K562 (cell line): ENCODE measurements at regions not wholly inside any gene's neighbourhood (a gene's known extent, or its start where the extent isn't known, plus 50 kb on each side); places are given as distances from the start of the nearest gene placed in this dataset.

Source experiments
- ATAC-seq: fragments of 200-7000 bp; cut with Tn5 transposase; 3 replicates; pipeline ENCODE4 v1.9.1; 2020; ENCODE audit warnings: moderate library complexity
- BruUV-seq: library from RNA; stranded (reverse); fragments of 400-500 nt; replicated peaks from 2 replicates; lab custom pipeline; 2021; lab: Mats Ljungman, UMichigan
- CTCF ChIA-PET: fragments of 300-600 bp; formaldehyde crosslinking; extraction: SDS; loops from one replicate; lab custom pipeline; 2021; ENCODE audit warnings: low intra/inter-chr PET ratio; lab: Yijun Ruan, JAX
- POLR2A ChIA-PET: fragments of 300-600, 350-650 bp; sonication (Branson Sonifier 250); formaldehyde crosslinking; extraction: SDS; loops from one replicate; lab custom pipeline; 2021; ENCODE audit warnings: antibody characterized with exemption, inconsistent platforms; lab: Yijun Ruan, JAX
- DNase-seq, 4 experiments: peaks; one replicate each; pipeline versions ENCODE4 v3.0.0 to v3.0.0-alpha.2; 2011 to 2018; ENCODE audit warnings: low spot score in 3 of 4, mixed read lengths in 3 of 4; ENCODE audit errors: extremely low read depth in 1 of 4
- FAIRE-seq: peaks from 2 replicates; lab custom pipeline; 2011; peaks lifted over from hg19 to GRCh38; lab: Jason Lieb, UNC
- H2AFZ ChIP-seq: 2 replicates; pipeline ENCODE4 v1.6.0; 2011; ENCODE audit warnings: low read depth, low read length, control low read depth, inconsistent platforms
- H3K27ac ChIP-seq: fragments of 200-600 bp; 3 replicates; pipeline ENCODE4 v1.8.0; 2011; ENCODE audit warnings: low read depth, mild to moderate bottlenecking, control low read depth, inconsistent platforms, low read length, moderate library complexity, mixed read lengths; ENCODE audit errors: extremely low read depth
- H3K27me3 ChIP-seq, 2 experiments: fragments of 300-600 bp in 1 of 2; 2 replicates in 1 of 2; 3 replicates in 1 of 2; pipeline versions ENCODE4 v1.6.0 to v1.8.0; 2011; ENCODE audit warnings: inconsistent platforms in 2 of 2, low read length in 2 of 2, mild to moderate bottlenecking in 1 of 2, mixed read lengths in 1 of 2, moderate library complexity in 1 of 2; ENCODE audit not compliant: control insufficient read depth in 2 of 2, insufficient read depth in 2 of 2
- H3K36me3 ChIP-seq: fragments of 300-600 bp; 3 replicates; pipeline ENCODE4 v1.8.0; 2011; ENCODE audit warnings: mild to moderate bottlenecking, low read length, inconsistent platforms; ENCODE audit not compliant: control insufficient read depth, insufficient read depth
- H3K4me1 ChIP-seq, 2 experiments: fragments of 200-600 bp in 1 of 2; replicated peaks in 1 of 2; 2 replicates in 1 of 2; 3 replicates in 1 of 2; pipeline versions ENCODE4 v1.5.1 to v1.8.0; 2011; ENCODE audit warnings: inconsistent platforms in 2 of 2, low read length in 2 of 2, mild to moderate bottlenecking in 1 of 2, mixed read lengths in 1 of 2, moderate library complexity in 1 of 2; ENCODE audit not compliant: control insufficient read depth in 2 of 2, insufficient read depth in 2 of 2
- H3K4me2 ChIP-seq: 2 replicates; pipeline ENCODE4 v1.6.1; 2011; ENCODE audit warnings: low read length, control low read depth, inconsistent platforms, mixed read lengths; ENCODE audit not compliant: insufficient read depth
- H3K4me3 ChIP-seq: fragments of 200-600 bp; sonication (generic), shearing (Covaris generic); 2 replicates; pipeline ENCODE4 v1.5.1; 2016; ENCODE audit warnings: control low read depth, inconsistent platforms
- H3K79me2 ChIP-seq: fragments of 200-600 bp; 3 replicates; pipeline ENCODE4 v1.8.0; 2011; ENCODE audit warnings: low read length, inconsistent platforms; ENCODE audit not compliant: control insufficient read depth, insufficient read depth
- H3K9ac ChIP-seq, 2 experiments: 2 replicates each; pipeline versions ENCODE4 v1.6.0 to v1.6.1; 2011; ENCODE audit warnings: low read depth in 2 of 2, low read length in 2 of 2, control low read depth in 1 of 2, inconsistent platforms in 1 of 2, mild to moderate bottlenecking in 1 of 2, mixed read lengths in 1 of 2; ENCODE audit not compliant: insufficient read depth in 1 of 2
- H3K9me1 ChIP-seq: one replicate; pipeline ENCODE4 v1.6.0; 2011; ENCODE audit warnings: inconsistent platforms, mild to moderate bottlenecking, low read length, moderate library complexity; ENCODE audit not compliant: control insufficient read depth, insufficient read depth
- H3K9me3 ChIP-seq: replicated peaks from 2 replicates; pipeline ENCODE4 v1.5.1; 2011; ENCODE audit warnings: low read depth, low read length, inconsistent platforms; ENCODE audit not compliant: control insufficient read depth, insufficient read depth
- H4K20me1 ChIP-seq: replicated peaks from 2 replicates; pipeline ENCODE4 v1.6.1; 2011; ENCODE audit warnings: low read length, inconsistent platforms, mixed read lengths; ENCODE audit not compliant: control insufficient read depth, insufficient read depth
- CTCF ChIP-seq, 3 experiments: IDR thresholded peaks in 2 of 3; conservative IDR thresholded peaks in 1 of 3; 2 replicates each; pipeline ENCODE4 v1.5.1; 2011 to 2012; ENCODE audit warnings: low read length in 3 of 3, mild to moderate bottlenecking in 3 of 3, control low read depth in 2 of 3, improper control_type of control experiment in 1 of 3, inconsistent platforms in 1 of 3, low read depth in 1 of 3, mixed read lengths in 1 of 3, moderate library complexity in 1 of 3; ENCODE audit not compliant: insufficient read depth in 2 of 3
- DLX4 ChIP-seq: fragments of 250-450 bp; sonication (Bioruptor Pico); IDR thresholded peaks from 2 replicates; pipeline ENCODE4 v1.6.1; 2021; ENCODE audit warnings: mild to moderate bottlenecking
- EGR1 ChIP-seq: fragments of 450-650 bp; conservative IDR thresholded peaks from 2 replicates; pipeline ENCODE4 v1.6.1; 2017; ENCODE audit warnings: mild to moderate bottlenecking
- EP400 ChIP-seq: fragments of 450-650 bp; IDR thresholded peaks from 2 replicates; pipeline ENCODE4 v1.6.1; 2017; ENCODE audit warnings: antibody characterized with exemption, mild to moderate bottlenecking, moderate library complexity
- FOXK2 ChIP-seq, 2 experiments: fragments of 450-650 bp; IDR thresholded peaks in 1 of 2; conservative IDR thresholded peaks in 1 of 2; 2 replicates each; pipeline ENCODE4 v1.6.1; 2016; ENCODE audit warnings: low read depth in 2 of 2, mild to moderate bottlenecking in 1 of 2
- HDGF ChIP-seq: fragments of 450-650 bp; IDR thresholded peaks from 2 replicates; pipeline ENCODE4 v1.6.1; 2016
- HEY1 ChIP-seq: fragments of 250-450 bp; sonication (Bioruptor Pico); IDR thresholded peaks from 2 replicates; pipeline ENCODE4 v1.5.0; 2020; ENCODE audit warnings: mild to moderate bottlenecking, moderate library complexity, borderline replicate concordance
- MLLT1 ChIP-seq, 2 experiments: fragments of 450-650 bp; IDR thresholded peaks; 2 replicates each; pipeline ENCODE4 v1.6.1; 2016
- SMARCA4 ChIP-seq: fragments of 450-650 bp; IDR thresholded peaks from 2 replicates; pipeline ENCODE4 v1.6.1; 2016
- ZKSCAN8 ChIP-seq: fragments of 200-800 bp; sonication (Bioruptor generic); IDR thresholded peaks from 2 replicates; pipeline ENCODE4 v1.6.1; 2016; ENCODE audit warnings: missing genetic modification characterization, missing compliant biosample characterization
- ZNF282 ChIP-seq: sonication (generic); formaldehyde crosslinking; IDR thresholded peaks from 2 replicates; pipeline ENCODE4 v1.8.1; 2023; ENCODE audit warnings: missing genetic modification reagents
- ZNF583 ChIP-seq: fragments of 250-450 bp; sonication (Bioruptor Pico); IDR thresholded peaks from 2 replicates; pipeline ENCODE4 v1.4.0; 2020
- WGBS: fragments of 100-300 bp; shearing (Covaris generic); methylation state at CpG from one replicate; pipeline ENCODE4 v1.1.6; 2016; ENCODE audit warnings: low coverage, mixed read lengths; ENCODE audit not compliant: insufficient coverage; ENCODE audit errors: missing lambda C conversion rate; 5-methylcytosine and 5-hydroxymethylcytosine counted together
- in situ Hi-C: fragments of 300-500 bp; cut with MboI; formaldehyde crosslinking; loops from 4 replicates; pipeline ENCODE4 v1.15.0; 2018; ENCODE audit warnings: inconsistent platforms, mixed read lengths
- intact Hi-C: fragments of 100-400 bp; cut with micrococcal nuclease; formaldehyde crosslinking; loops from 2 replicates; pipeline ENCODE4 v1.14.2; 2022

- TF ChIP-seq HEY1 (CRISPR knock-in tag) (no peak), ZNF583 (CRISPR knock-in tag) (no peak)
Observed at GRCh38 chr20:39227416-39227815, 265.3 kb downstream of the DHX35 start (continued).

- H3K9me3 ChIP-seq: no peaks in the 10 kb centered on the region
- H2AFZ ChIP-seq: no peak overlapping the region
- no peaks in the 10 kb centered on the region for H3K9me1 ChIP-seq
- no peak for DNase-seq
- H3K4me1 ChIP-seq: no peaks in the 10 kb centered on the region
- H3K4me3 ChIP-seq: no peak overlapping the region
- intact Hi-C loops (no loop called here), in situ Hi-C loops (no loop called here)
- no peak overlapping the region for H3K27ac ChIP-seq
- H4K20me1 ChIP-seq: no peaks in the 10 kb centered on the region
- no peaks in the 10 kb centered on the region for H3K79me2 ChIP-seq
- TF ChIP-seq ZNF282 (CRISPR knock-in tag): no peak
- no peak for TF ChIP-seq HDGF
- no peak for TF ChIP-seq EGR1
- no peak for TF ChIP-seq ZKSCAN8
- no peak for TF ChIP-seq CTCF (IDR thresholded peaks at IDR 0.05 in 2 of 3, conservative IDR thresholded peaks at IDR 0.05 in 1 of 3; ENCODE audit: insufficient read depth in 2 of 3, low read depth in 1 of 3, low read length in 3 of 3)
- TF ChIP-seq MLLT1 (IDR thresholded peaks at IDR 0.05): no peak
- no peak for TF ChIP-seq FOXK2 (conservative IDR thresholded peaks at IDR 0.05 in 1 of 2, IDR thresholded peaks at IDR 0.05 in 1 of 2; ENCODE audit: low read depth in 2 of 2)
- no peak for TF ChIP-seq EP400
- TF ChIP-seq DLX4: no peak
- no peak for TF ChIP-seq SMARCA4
- no peaks in the 10 kb centered on the region for H3K36me3 ChIP-seq
- CTCF ChIA-PET: no interaction called here
- 7% methylated on average over 1 of the region's 1 CpG for WGBS
- H3K27me3 ChIP-seq: no peaks in the 10 kb centered on the region
- FAIRE-seq: no peak
- POLR2A ChIA-PET: interaction anchor here (1.5 kb wide), 1 partner anchor 113 kb away, joined by 4 read pairs; no protein-coding TSS in a partner anchor
- H3K9ac ChIP-seq: no peak overlapping the region
- no TSS peak for BruUV-seq
- no peak overlapping the region for H3K4me2 ChIP-seq
- no peak for ATAC-seq
Observed at GRCh38 chr20:39225978-39226377, 263.8 kb downstream of the DHX35 start.
